H9 (cell line): ENCODE measurements at regions not wholly inside any gene's neighbourhood (a gene's known extent, or its start where the extent isn't known, plus 50 kb on each side); places are given as distances from the start of the nearest gene placed in this dataset.

ENCODE experiments used
- DNase-seq: peaks from one replicate; pipeline ENCODE4 v3.0.0-alpha.2; 2017
- H2AFZ ChIP-seq: one replicate; pipeline ENCODE4 v1.6.1; 2013; ENCODE audit warnings: mild to moderate bottlenecking, low read length, control low read depth, moderate library complexity
- H2AK5ac ChIP-seq: 2 replicates; pipeline ENCODE4 v1.6.1; 2013; ENCODE audit warnings: low read length, control low read depth, mixed read lengths; ENCODE audit not compliant: insufficient read length
- H2BK120ac ChIP-seq: one replicate; pipeline ENCODE4 v1.6.1; 2013; ENCODE audit warnings: low read depth, mild to moderate bottlenecking, low read length, control low read depth, inconsistent platforms; ENCODE audit not compliant: poor library complexity, severe bottlenecking
- H2BK12ac ChIP-seq: 2 replicates; pipeline ENCODE4 v1.6.1; 2013; ENCODE audit warnings: low read length, control low read depth, mixed read lengths, low read depth; ENCODE audit not compliant: insufficient read length
- H2BK15ac ChIP-seq: 2 replicates; pipeline ENCODE4 v1.6.1; 2013; ENCODE audit warnings: low read depth, low read length, control low read depth
- H2BK20ac ChIP-seq: one replicate; pipeline ENCODE4 v1.6.1; 2013; ENCODE audit warnings: low read depth, mild to moderate bottlenecking, low read length, control low read depth, inconsistent platforms; ENCODE audit not compliant: poor library complexity, severe bottlenecking
- H2BK5ac ChIP-seq: 2 replicates; pipeline ENCODE4 v1.6.1; 2013; ENCODE audit warnings: low read length, control low read depth, mixed read lengths; ENCODE audit not compliant: insufficient read length
- H3K14ac ChIP-seq: 2 replicates; pipeline ENCODE4 v1.6.1; 2013; ENCODE audit warnings: low read length, control low read depth; ENCODE audit not compliant: insufficient read depth
- H3K18ac ChIP-seq: 2 replicates; pipeline ENCODE4 v1.6.1; 2013; ENCODE audit warnings: low read depth, mild to moderate bottlenecking, mixed read lengths, low read length, control low read depth; ENCODE audit not compliant: insufficient read length
- H3K23ac ChIP-seq: 2 replicates; pipeline ENCODE4 v1.6.1; 2013; ENCODE audit warnings: low read length, control low read depth, mixed read lengths, low read depth; ENCODE audit not compliant: insufficient read length
- H3K23me2 ChIP-seq: 2 replicates; pipeline ENCODE4 v1.6.1; 2013; ENCODE audit warnings: low read depth, mild to moderate bottlenecking, mixed read lengths, low read length, control low read depth; ENCODE audit not compliant: insufficient read length, poor library complexity, severe bottlenecking
- H3K27ac ChIP-seq: 2 replicates; pipeline ENCODE4 v1.5.1; 2013; ENCODE audit warnings: low read length, control low read depth, mixed read lengths, low read depth; ENCODE audit not compliant: insufficient read length
- H3K27me3 ChIP-seq: 2 replicates; pipeline ENCODE4 v1.6.1; 2013; ENCODE audit warnings: low read length, control low read depth, inconsistent platforms; ENCODE audit not compliant: insufficient read depth
- H3K4ac ChIP-seq: 2 replicates; pipeline ENCODE4 v1.6.1; 2013; ENCODE audit warnings: low read depth, mild to moderate bottlenecking, control low read depth, inconsistent platforms, low read length, moderate library complexity
- H3K4me1 ChIP-seq: 2 replicates; pipeline ENCODE4 v1.6.1; 2013; ENCODE audit warnings: low read length, control low read depth, inconsistent platforms; ENCODE audit not compliant: insufficient read depth
- H3K4me2 ChIP-seq: 2 replicates; pipeline ENCODE4 v1.6.1; 2013; ENCODE audit warnings: low read length, control low read depth, mixed read lengths; ENCODE audit not compliant: insufficient read length, insufficient read depth
- H3K56ac ChIP-seq: 2 replicates; pipeline ENCODE4 v1.6.1; 2013; ENCODE audit warnings: low read depth, mild to moderate bottlenecking, mixed read lengths, low read length, control low read depth; ENCODE audit not compliant: insufficient read length
- H3K79me1 ChIP-seq: 2 replicates; pipeline ENCODE4 v1.6.1; 2013; ENCODE audit warnings: low read depth, mild to moderate bottlenecking, moderate library complexity, low read length, control low read depth, inconsistent platforms; ENCODE audit not compliant: insufficient read depth, poor library complexity, severe bottlenecking
- H3K79me2 ChIP-seq: 2 replicates; pipeline ENCODE4 v1.6.1; 2013; ENCODE audit warnings: low read length, control low read depth, inconsistent platforms; ENCODE audit not compliant: insufficient read depth
- H3K9ac ChIP-seq: 2 replicates; pipeline ENCODE4 v1.6.1; 2013; ENCODE audit warnings: low read length, control low read depth, mixed read lengths; ENCODE audit not compliant: insufficient read length; ENCODE audit errors: extremely low read depth
- H3K9me3 ChIP-seq: one replicate; pipeline ENCODE4 v1.6.1; 2013; ENCODE audit warnings: low read depth, low read length, inconsistent platforms; ENCODE audit not compliant: control insufficient read depth
- H3T11ph ChIP-seq: one replicate; pipeline ENCODE4 v1.6.1; 2013; ENCODE audit warnings: mild to moderate bottlenecking, low read length, control low read depth, inconsistent platforms
- H4K20me1 ChIP-seq: one replicate; pipeline ENCODE4 v1.6.1; 2013; ENCODE audit not compliant: control insufficient read depth, insufficient read length, insufficient read depth
- H4K5ac ChIP-seq: 2 replicates; pipeline ENCODE4 v1.6.1; 2013; ENCODE audit warnings: low read depth, mild to moderate bottlenecking, mixed read lengths, low read length, control low read depth; ENCODE audit not compliant: insufficient read length
- H4K8ac ChIP-seq: replicated peaks from 2 replicates; pipeline ENCODE4 v1.6.1; 2013; ENCODE audit warnings: low read length, control low read depth, mixed read lengths, low read depth; ENCODE audit not compliant: insufficient read length
- H4K91ac ChIP-seq: 2 replicates; pipeline ENCODE4 v1.6.1; 2013; ENCODE audit warnings: low read depth, mild to moderate bottlenecking, moderate library complexity, mixed read lengths, low read length, control low read depth; ENCODE audit not compliant: insufficient read length
- H3K27ac Mint-ChIP-seq, 3 experiments: 2 replicates in 2 of 3; 3 replicates in 1 of 3; pipeline ENCODE4 v1.8.0; 2020 to 2021; ENCODE audit warnings: mixed read lengths in 3 of 3, mild to moderate bottlenecking in 1 of 3, moderate library complexity in 1 of 3
- H3K27me3 Mint-ChIP-seq: 2 replicates; pipeline ENCODE4 v1.8.0; 2021; ENCODE audit warnings: low read depth, mild to moderate bottlenecking, moderate library complexity, mixed read lengths
- H3K36me3 Mint-ChIP-seq, 3 experiments: 2 replicates in 2 of 3; 3 replicates in 1 of 3; pipeline ENCODE4 v1.8.0; 2020 to 2021; ENCODE audit warnings: low read depth in 3 of 3, mixed read lengths in 3 of 3; ENCODE audit not compliant: insufficient read depth in 1 of 3
- H3K4me1 Mint-ChIP-seq, 2 experiments: 2 replicates each; pipeline ENCODE4 v1.8.0; 2020; ENCODE audit warnings: mixed read lengths in 2 of 2
- H3K4me3 Mint-ChIP-seq, 2 experiments: 2 replicates in 1 of 2; 3 replicates in 1 of 2; pipeline ENCODE4 v1.8.0; 2020 to 2021; ENCODE audit warnings: mild to moderate bottlenecking in 2 of 2, mixed read lengths in 2 of 2, moderate library complexity in 1 of 2
- H3K9me3 Mint-ChIP-seq, 2 experiments: 2 replicates in 1 of 2; 3 replicates in 1 of 2; pipeline ENCODE4 v1.8.0; 2020; ENCODE audit warnings: mild to moderate bottlenecking in 2 of 2, mixed read lengths in 2 of 2, moderate library complexity in 1 of 2
- WGBS: extraction: QIAGEN DNeasy Blood & Tissue Kit; methylation state at CpG from one replicate; pipeline ENCODE4 v1.1.7; 2013; ENCODE audit warnings: missing lambda C conversion rate, low lambda C conversion rate, mixed read lengths; ENCODE audit not compliant: insufficient read length; ENCODE audit errors: extremely low coverage; 5-methylcytosine and 5-hydroxymethylcytosine counted together
- TF ChIP-seq, protein P1 (sequence below): fragments of 200-600 bp; sonication (generic); conservative IDR thresholded peaks from 3 replicates; pipeline ENCODE4 v1.8.0; 2021; ENCODE audit warnings: antibody characterized with exemption, mild to moderate bottlenecking

DNA sequence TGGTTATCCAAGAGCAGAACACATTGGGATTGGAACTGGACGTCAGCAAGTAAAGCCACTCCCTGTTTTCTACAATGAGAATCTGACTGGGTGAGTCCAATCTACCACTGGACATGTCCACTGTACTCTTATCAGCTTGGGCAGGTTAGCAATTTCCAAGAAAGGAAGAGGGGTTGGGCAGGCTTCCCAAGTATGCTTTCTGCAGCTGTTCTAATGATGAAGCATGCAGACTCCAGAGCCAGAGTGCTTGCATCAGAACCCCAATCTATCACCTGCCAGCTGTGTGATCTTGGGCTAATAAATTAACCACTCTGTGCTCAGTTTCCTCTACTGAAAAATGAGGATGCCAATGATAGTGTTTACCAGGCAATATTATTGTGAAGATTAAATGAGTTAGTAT lies 92.0 kb downstream of the EMP1 start:
- Histone ChIP-seq H3K27ac (no peak overlapping the region), H2AFZ (no peak overlapping the region), H3K79me1 (no peaks in the 10 kb centered on the region), H4K5ac (no peak overlapping the region), H2BK20ac (no peak overlapping the region), H3T11ph (no peak overlapping the region), H3K9ac (no peak overlapping the region), H3K14ac (no peak overlapping the region), H3K79me2 (no peaks in the 10 kb centered on the region), H2AK5ac (no peak overlapping the region), H3K27me3 (no peaks in the 10 kb centered on the region), H4K8ac (no peak overlapping the region), H3K18ac (no peak overlapping the region), H3K4me1 (no peaks in the 10 kb centered on the region), H3K9me3 (no peaks in the 10 kb centered on the region), H3K23me2 (no peaks in the 10 kb centered on the region), H3K4ac (no peak overlapping the region), H2BK120ac (no peak overlapping the region), H2BK12ac (no peak overlapping the region), H4K20me1 (no peaks in the 10 kb centered on the region), H3K23ac (no peak overlapping the region), H3K56ac (no peak overlapping the region), H4K91ac (no peak overlapping the region), H2BK5ac (no peak overlapping the region), H3K4me2 (no peak overlapping the region), H2BK15ac (no peak overlapping the region)
- H3K9me3 Mint-ChIP-seq, result no peaks in the 10 kb centered on the region
- TF ChIP-seq, protein P1, sequence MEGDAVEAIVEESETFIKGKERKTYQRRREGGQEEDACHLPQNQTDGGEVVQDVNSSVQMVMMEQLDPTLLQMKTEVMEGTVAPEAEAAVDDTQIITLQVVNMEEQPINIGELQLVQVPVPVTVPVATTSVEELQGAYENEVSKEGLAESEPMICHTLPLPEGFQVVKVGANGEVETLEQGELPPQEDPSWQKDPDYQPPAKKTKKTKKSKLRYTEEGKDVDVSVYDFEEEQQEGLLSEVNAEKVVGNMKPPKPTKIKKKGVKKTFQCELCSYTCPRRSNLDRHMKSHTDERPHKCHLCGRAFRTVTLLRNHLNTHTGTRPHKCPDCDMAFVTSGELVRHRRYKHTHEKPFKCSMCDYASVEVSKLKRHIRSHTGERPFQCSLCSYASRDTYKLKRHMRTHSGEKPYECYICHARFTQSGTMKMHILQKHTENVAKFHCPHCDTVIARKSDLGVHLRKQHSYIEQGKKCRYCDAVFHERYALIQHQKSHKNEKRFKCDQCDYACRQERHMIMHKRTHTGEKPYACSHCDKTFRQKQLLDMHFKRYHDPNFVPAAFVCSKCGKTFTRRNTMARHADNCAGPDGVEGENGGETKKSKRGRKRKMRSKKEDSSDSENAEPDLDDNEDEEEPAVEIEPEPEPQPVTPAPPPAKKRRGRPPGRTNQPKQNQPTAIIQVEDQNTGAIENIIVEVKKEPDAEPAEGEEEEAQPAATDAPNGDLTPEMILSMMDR, result no peak
- H3K4me1 Mint-ChIP-seq, result no peaks in the 10 kb centered on the region
- H3K27ac Mint-ChIP-seq, result no peak overlapping the region
- H3K27me3 Mint-ChIP-seq, result no peaks in the 10 kb centered on the region; the same call in 1 of the 2 replicates
- H3K4me3 Mint-ChIP-seq, result no peak overlapping the region
- WGBS, result no CpG with 5 or more reads among the region's 1 CpG
- DNase-seq, result no peak
- no peaks in the 10 kb centered on the region for H3K36me3 Mint-ChIP-seq
